ENCODE measurements at regions not wholly inside any gene's neighbourhood (a gene's known extent, or its start where the extent isn't known, plus 50 kb on each side); places are given as distances from the start of the nearest gene placed in this dataset.
"Not testable (repeated sequence)": the region's sequence is repeated elsewhere in the genome, so short reads cannot be mapped to it uniquely, and the experiment has no call there.

DNA sequence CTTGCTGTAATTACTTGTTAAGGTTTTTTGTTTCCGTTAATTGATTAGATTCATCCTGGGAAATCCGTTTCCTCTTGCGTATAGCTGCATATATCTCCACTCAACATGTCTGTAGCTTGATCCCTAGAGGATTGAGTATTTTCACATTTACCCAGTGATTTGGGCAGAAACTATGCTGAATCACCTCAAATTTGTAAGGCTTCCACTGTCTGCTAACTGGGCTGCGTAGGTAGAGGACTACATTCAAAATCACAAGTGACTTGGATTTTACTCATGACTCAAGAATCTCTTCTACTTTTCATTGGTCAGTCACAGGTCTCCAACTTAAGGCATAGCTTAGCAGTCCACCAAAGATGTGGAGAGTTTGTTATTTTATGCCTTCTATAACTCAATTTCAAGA lies 141.8 kb downstream of the POLR1F start:
- Histone ChIP-seq H3K4me3 (ENCODE audit: low read length) (no peak overlapping the region), H3K27me3 (ENCODE audit: control insufficient read depth, insufficient read depth, low read length) (no peaks in the 10 kb centered on the region), H3K9me3 (ENCODE audit: control insufficient read depth, low read depth, low read length) (no peaks in the 10 kb centered on the region), H3K4me1 (ENCODE audit: control insufficient read depth, low read depth, low read length) (no peaks in the 10 kb centered on the region), H3K9ac (ENCODE audit: low read length) (no peak overlapping the region), H3K36me3 (ENCODE audit: control insufficient read depth, low read depth, low read length) (no peaks in the 10 kb centered on the region), H3K27ac (ENCODE audit: low read length) (no peak overlapping the region)

DNA sequence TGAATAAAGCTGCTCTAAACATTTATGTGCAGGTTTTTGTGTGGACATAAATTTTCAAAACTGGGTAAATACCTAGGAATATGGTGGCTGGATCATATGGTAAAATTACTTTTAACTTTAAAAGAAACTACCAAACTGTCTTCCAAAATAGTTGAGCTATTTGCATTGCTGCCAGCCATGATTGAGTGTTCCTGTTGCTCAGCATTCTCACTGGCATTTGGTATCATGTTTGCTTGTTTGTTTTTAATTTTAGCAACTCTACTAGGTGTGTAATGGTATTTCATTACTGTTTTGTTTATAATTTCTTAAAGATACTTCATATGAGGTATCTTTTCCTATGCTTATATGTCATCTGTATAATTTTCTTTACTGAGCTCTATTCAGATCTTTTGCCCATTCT lies 143.2 kb downstream of the POLR1F start:
- H3K27ac ChIP-seq (ENCODE audit: low read length), result no peak overlapping the region
- no peaks in the 10 kb centered on the region for H3K36me3 ChIP-seq (ENCODE audit: control insufficient read depth, low read depth, low read length)
- no peak overlapping the region for H3K9ac ChIP-seq (ENCODE audit: low read length)
- H3K9me3 ChIP-seq (ENCODE audit: control insufficient read depth, low read depth, low read length), result no peaks in the 10 kb centered on the region
- H3K27me3 ChIP-seq (ENCODE audit: control insufficient read depth, insufficient read depth, low read length), result no peaks in the 10 kb centered on the region
- no peak overlapping the region for H3K4me3 ChIP-seq (ENCODE audit: low read length)
- H3K4me1 ChIP-seq (ENCODE audit: control insufficient read depth, low read depth, low read length), result no peaks in the 10 kb centered on the region

DNA sequence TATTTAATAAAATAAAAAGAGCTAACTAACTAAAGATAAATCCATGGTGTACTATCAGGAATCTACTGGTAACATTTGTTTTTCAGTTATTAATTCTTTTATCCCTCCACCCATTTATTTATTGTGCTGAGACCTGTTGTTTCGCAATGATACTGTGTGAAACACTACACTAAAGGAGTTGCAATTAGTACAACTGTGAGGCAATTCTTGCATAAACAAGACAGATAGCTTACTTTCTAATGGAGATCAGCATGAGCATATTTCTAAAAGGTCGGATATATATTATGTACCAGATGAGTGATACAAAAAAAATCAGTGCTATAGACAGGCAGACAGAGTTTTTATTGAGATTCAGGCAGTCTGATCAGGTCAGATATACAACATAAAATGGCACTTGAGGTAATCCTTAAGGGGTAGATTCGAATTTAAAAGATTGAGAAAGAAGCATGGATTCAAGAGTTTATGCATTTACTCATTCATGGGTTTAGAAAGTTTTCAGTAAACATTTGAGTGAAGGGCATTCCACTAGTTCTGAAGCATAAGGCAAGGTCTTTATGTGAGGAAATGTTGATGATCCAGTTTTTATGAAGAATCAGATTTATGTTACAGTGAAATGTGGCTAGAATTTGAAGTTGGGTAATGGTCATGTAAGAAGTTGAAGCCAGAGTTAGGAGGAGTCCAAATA lies 147.6 kb downstream of the POLR1F start:
- Histone ChIP-seq H3K27ac (ENCODE audit: low read length) (no peak overlapping the region), H3K27me3 (ENCODE audit: control insufficient read depth, insufficient read depth, low read length) (no peaks in the 10 kb centered on the region), H3K36me3 (ENCODE audit: control insufficient read depth, low read depth, low read length) (no peaks in the 10 kb centered on the region), H3K4me3 (ENCODE audit: low read length) (no peak overlapping the region), H3K4me1 (ENCODE audit: control insufficient read depth, low read depth, low read length) (no peaks in the 10 kb centered on the region), H3K9me3 (ENCODE audit: control insufficient read depth, low read depth, low read length) (no peaks in the 10 kb centered on the region), H3K9ac (ENCODE audit: low read length) (no peak overlapping the region)

DNA sequence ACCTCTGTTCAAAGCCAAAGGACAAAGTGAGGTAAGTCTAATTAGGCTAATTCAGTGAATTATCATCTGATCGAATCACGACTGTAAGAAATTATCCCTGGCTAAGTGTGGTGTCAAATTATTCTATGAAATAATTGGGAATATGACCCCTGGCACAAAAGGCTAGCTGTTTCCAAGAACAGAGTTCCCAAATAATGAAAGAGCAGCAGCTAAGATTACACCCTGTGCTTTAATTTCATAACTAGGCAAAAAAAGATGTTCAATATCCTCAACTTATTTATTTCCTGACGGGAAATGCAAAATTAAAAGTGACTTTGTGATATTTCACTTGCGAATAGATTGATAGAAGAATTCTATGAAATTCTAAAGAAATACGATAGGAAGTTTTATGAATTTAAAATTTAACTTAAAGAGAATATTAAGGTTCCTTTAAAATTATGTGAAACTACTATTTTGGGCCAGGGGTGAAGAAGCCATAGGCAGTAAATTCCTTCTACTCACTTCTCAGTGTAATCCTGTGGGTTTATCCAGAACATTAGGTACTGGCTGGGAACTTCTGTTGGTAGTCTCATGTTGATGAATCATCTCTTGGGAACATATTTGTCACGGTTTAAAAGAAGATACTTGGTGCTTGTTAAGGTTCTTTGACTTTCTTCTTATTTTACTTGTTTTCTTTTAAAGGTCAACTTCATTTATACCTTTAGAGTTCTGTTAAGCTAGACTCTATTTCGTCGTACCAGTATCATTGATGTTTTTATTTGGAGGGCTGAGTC lies 148.5 kb downstream of the POLR1F start:
- no peaks in the 10 kb centered on the region for H3K36me3 ChIP-seq (ENCODE audit: control insufficient read depth, low read depth, low read length)
- H3K9me3 ChIP-seq (ENCODE audit: control insufficient read depth, low read depth, low read length), result no peaks in the 10 kb centered on the region
- H3K27ac ChIP-seq (ENCODE audit: low read length), result no peak overlapping the region
- no peaks in the 10 kb centered on the region for H3K4me1 ChIP-seq (ENCODE audit: control insufficient read depth, low read depth, low read length)
- no peak overlapping the region for H3K9ac ChIP-seq (ENCODE audit: low read length)
- no peaks in the 10 kb centered on the region for H3K27me3 ChIP-seq (ENCODE audit: control insufficient read depth, insufficient read depth, low read length)
- H3K4me3 ChIP-seq (ENCODE audit: low read length), result no peak overlapping the region

DNA sequence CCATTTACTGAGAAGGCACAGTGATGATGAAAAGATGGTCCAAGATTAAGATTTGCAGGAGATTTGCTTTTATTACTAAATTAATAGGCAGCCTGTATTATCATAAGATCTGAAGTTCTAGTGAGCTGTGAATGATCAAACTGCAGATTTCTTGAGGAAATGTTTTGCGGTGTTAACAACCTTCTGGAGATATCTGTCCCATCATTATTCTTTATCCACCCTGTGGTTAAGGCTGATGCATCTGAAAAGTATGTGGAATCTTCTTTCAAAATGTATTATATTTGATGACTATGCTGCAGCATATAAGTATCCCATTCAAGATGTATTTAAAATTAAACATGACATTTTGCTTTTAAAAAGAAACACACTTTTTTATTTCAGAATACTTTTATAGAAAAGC lies 150.3 kb downstream of the POLR1F start:
- no peak overlapping the region for H3K4me3 ChIP-seq (ENCODE audit: low read length)
- H3K27me3 ChIP-seq (ENCODE audit: control insufficient read depth, insufficient read depth, low read length), result no peaks in the 10 kb centered on the region
- no peaks in the 10 kb centered on the region for H3K4me1 ChIP-seq (ENCODE audit: control insufficient read depth, low read depth, low read length)
- no peaks in the 10 kb centered on the region for H3K9me3 ChIP-seq (ENCODE audit: control insufficient read depth, low read depth, low read length)
- no peak overlapping the region for H3K9ac ChIP-seq (ENCODE audit: low read length)
- H3K27ac ChIP-seq (ENCODE audit: low read length), result no peak overlapping the region
- no peaks in the 10 kb centered on the region for H3K36me3 ChIP-seq (ENCODE audit: control insufficient read depth, low read depth, low read length)

DNA sequence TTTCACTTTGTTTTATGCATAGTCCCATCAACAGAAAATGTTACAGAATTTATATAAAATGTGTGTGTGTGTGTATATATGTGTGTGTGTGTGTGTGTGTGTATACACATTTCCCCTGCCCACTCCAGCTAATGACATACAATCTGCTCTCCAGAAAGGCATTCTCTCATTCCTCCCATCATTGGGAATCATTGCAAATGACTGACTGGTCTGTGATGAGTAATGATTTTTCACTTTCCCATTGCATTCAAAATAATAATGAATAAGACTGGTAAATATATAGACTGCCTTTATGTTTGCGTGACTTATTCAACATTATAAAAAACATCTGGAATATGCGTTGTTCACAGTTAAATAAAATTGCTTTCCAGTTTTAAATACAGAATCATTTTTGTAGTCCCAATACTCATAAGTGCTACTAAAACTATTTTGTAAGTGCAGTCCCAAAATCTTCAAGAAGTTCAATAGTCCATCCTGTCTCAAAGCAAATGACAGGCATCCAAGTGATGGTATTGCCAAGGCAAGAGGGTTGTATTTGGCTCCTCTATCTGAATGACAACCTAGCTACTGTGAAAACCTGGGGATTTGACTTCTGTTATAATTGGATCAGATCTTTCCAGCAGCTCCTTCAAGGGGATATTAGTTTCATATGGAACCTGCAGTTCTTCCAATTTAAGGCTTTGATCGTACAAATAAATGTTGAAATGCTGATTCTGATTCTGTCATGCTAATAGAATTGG lies 150.9 kb downstream of the POLR1F start:
- H3K9me3 ChIP-seq (ENCODE audit: control insufficient read depth, low read depth, low read length), result no peaks in the 10 kb centered on the region
- H3K27me3 ChIP-seq (ENCODE audit: control insufficient read depth, insufficient read depth, low read length), result no peaks in the 10 kb centered on the region
- H3K4me1 ChIP-seq (ENCODE audit: control insufficient read depth, low read depth, low read length), result no peaks in the 10 kb centered on the region
- H3K27ac ChIP-seq (ENCODE audit: low read length), result no peak overlapping the region
- H3K36me3 ChIP-seq (ENCODE audit: control insufficient read depth, low read depth, low read length), result no peaks in the 10 kb centered on the region
- no peak overlapping the region for H3K9ac ChIP-seq (ENCODE audit: low read length)
- no peak overlapping the region for H3K4me3 ChIP-seq (ENCODE audit: low read length)

DNA sequence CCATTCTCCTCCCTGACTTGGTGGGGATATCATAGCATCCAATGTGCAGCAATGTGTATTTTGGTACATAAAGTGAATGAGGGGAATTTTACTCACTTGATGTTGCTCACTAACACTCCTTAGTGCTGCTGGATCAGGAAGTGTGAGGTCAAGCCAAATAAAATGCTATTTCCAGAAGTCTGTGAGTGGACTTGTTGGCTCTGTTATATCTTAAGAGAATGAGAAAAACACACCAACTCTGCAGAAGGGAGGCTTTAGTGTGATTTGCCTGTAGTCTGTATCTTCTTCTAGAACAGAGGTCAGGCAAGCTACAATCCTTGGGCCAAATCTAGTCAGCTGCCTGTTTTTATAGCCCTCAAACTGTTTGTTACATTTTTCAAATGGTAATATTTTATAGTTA lies 154.3 kb downstream of the POLR1F start:
- Histone ChIP-seq H3K36me3 (ENCODE audit: control insufficient read depth, low read depth, low read length) (no peaks in the 10 kb centered on the region), H3K4me3 (ENCODE audit: low read length) (no peak overlapping the region), H3K9ac (ENCODE audit: low read length) (no peak overlapping the region), H3K27ac (ENCODE audit: low read length) (no peak overlapping the region), H3K27me3 (ENCODE audit: control insufficient read depth, insufficient read depth, low read length) (no peaks in the 10 kb centered on the region), H3K9me3 (ENCODE audit: control insufficient read depth, low read depth, low read length) (no peaks in the 10 kb centered on the region), H3K4me1 (ENCODE audit: control insufficient read depth, low read depth, low read length) (no peaks in the 10 kb centered on the region)

DNA sequence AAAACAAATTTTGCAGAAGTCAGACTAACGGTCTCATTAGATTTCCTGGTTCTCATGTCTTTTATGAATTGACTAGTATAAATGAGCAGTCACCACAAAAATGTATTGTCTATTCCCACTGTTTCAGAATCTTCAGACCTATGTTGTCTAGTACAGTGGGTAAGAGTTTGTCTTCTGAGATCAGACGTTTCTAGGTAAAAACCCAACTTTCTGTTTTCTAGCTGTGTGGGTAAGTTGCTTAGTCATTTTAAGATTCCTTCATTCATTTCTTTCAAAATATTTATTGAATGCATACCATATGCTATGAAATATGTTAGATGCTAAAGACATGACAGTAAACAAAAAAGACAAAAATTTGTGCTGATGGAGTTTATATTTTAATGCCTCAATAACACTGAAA lies 156.3 kb downstream of the POLR1F start:
- Histone ChIP-seq H3K4me3 (ENCODE audit: low read length) (no peak overlapping the region), H3K27ac (ENCODE audit: low read length) (no peak overlapping the region)

DNA sequence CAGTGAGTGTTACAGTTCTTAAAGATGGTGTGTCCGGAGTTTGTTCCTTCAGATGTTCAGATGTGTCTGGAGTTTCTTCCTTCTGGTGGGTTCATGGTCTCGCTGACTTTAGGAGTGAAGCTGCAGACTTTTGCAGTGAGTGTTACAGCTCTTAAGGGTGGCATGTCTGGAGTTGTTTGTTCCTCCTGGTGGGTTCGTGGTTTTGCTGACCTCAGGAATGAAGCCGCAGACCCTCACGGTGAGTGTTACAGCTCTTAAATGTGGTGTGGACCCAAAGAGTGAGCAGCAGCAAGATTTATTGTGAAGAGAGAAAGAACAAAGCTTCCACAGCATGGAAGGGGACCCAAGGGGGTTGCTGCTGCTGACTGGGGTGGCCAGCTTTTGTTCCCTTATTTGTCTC lies 159.6 kb downstream of the POLR1F start:
- H3K4me1 ChIP-seq (ENCODE audit: control insufficient read depth, low read depth, low read length); H3K9ac ChIP-seq (ENCODE audit: low read length); H3K27me3 ChIP-seq (ENCODE audit: control insufficient read depth, insufficient read depth, low read length); H3K36me3 ChIP-seq (ENCODE audit: control insufficient read depth, low read depth, low read length); H3K4me3 ChIP-seq (ENCODE audit: low read length); H3K27ac ChIP-seq (ENCODE audit: low read length); H3K9me3 ChIP-seq (ENCODE audit: control insufficient read depth, low read depth, low read length): not testable (repeated sequence)

More for the DNA sequence above, 156.3 kb downstream of the POLR1F start:
- Histone ChIP-seq H3K9me3 (ENCODE audit: control insufficient read depth, low read depth, low read length) (no peaks in the 10 kb centered on the region), H3K27me3 (ENCODE audit: control insufficient read depth, insufficient read depth, low read length) (no peaks in the 10 kb centered on the region), H3K4me1 (ENCODE audit: control insufficient read depth, low read depth, low read length) (no peaks in the 10 kb centered on the region), H3K36me3 (ENCODE audit: control insufficient read depth, low read depth, low read length) (no peaks in the 10 kb centered on the region), H3K9ac (ENCODE audit: low read length) (no peak overlapping the region)

DNA sequence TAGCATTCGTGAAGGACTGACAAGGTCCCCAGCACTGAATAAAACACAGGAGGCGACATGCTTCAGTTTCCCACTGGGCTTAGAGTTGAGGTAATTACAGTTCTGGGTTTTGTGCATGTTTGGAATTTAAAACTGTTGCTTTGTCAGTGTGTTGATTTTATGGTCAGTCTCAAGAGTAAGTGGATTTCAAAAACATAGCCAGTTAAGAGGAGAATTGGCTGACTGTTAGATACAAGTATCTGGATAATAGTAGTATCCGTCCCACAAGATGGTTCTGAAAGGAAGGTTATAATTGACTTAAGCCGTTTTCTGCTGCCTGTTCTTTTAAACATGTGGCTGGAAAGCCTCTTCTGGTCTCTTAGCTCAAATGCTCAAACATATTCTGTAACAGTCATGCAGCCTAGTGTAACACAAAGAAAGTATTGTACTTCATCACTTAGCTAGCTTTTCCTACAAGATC lies 170.9 kb downstream of the POLR1F start:
- no peak overlapping the region for H3K27ac ChIP-seq (ENCODE audit: low read length)
- H3K36me3 ChIP-seq (ENCODE audit: control insufficient read depth, low read depth, low read length), result no peaks in the 10 kb centered on the region
- no peaks in the 10 kb centered on the region for H3K27me3 ChIP-seq (ENCODE audit: control insufficient read depth, insufficient read depth, low read length)
- H3K4me1 ChIP-seq (ENCODE audit: control insufficient read depth, low read depth, low read length), result peaks cover 8% of the 10 kb centered on the region
- no peak overlapping the region for H3K4me3 ChIP-seq (ENCODE audit: low read length)
- no peaks in the 10 kb centered on the region for H3K9me3 ChIP-seq (ENCODE audit: control insufficient read depth, low read depth, low read length)
- peak overlapping the region; percentile 11 for H3K9ac ChIP-seq (ENCODE audit: low read length)

DNA sequence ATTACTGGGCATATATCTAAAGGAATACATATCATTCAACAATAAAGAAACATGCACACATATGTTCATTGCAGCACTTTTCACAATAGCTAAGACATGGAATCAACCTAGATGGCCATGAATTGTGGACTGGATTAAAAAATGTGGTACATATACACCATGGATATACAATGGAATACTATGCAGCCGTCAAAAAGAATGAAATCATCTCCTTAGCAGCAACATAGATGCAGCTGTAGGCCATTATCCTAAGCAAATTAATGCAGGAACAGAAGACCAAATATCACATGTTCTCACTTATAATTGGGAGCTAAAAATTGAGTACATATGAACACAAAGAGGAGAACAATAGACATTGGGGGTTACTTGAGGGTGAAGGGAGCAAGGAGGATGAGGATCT lies 175.6 kb downstream of the POLR1F start:
- H3K4me3 ChIP-seq (ENCODE audit: low read length), result no peak overlapping the region
- H3K9me3 ChIP-seq (ENCODE audit: control insufficient read depth, low read depth, low read length), result no peaks in the 10 kb centered on the region
- no peak overlapping the region for H3K27ac ChIP-seq (ENCODE audit: low read length)
- no peaks in the 10 kb centered on the region for H3K27me3 ChIP-seq (ENCODE audit: control insufficient read depth, insufficient read depth, low read length)
- H3K36me3 ChIP-seq (ENCODE audit: control insufficient read depth, low read depth, low read length), result no peaks in the 10 kb centered on the region
- H3K9ac ChIP-seq (ENCODE audit: low read length), result no peak overlapping the region
- peaks cover 7% of the 10 kb centered on the region for H3K4me1 ChIP-seq (ENCODE audit: control insufficient read depth, low read depth, low read length)

All from iPS-18a (cell line).